SK-MEL-5 (cell line): ENCODE measurements at regions not wholly inside any gene's neighbourhood (a gene's known extent, or its start where the extent isn't known, plus 50 kb on each side); places are given as distances from the start of the nearest gene placed in this dataset.

ENCODE experiments used
- DNase-seq: peaks from one replicate; pipeline ENCODE4 v3.0.0-alpha.2; 2016; ENCODE audit warnings: low read depth, low spot score
- in situ Hi-C: cut with HindIII; loops from 2 replicates; pipeline ENCODE4 v1.10.0; 2016; ENCODE audit warnings: low sequenced_read_pairs, high pct_unique_total_duplicates, low pct_unique_long_range_greater_than_20kb

- in situ Hi-C loops = no loop called here
- no peak for DNase-seq
Observed at GRCh38 chr5:135227064-135228022, 171.7 kb downstream of the MACROH2A1 start.

- in situ Hi-C loops = no loop called here
- no peak for DNase-seq
Observed at GRCh38 chr5:135225856-135226560, 173.0 kb downstream of the MACROH2A1 start.

- in situ Hi-C loops = no loop called here
- no peak for DNase-seq
Observed at GRCh38 chr5:135223891-135224625, 175.0 kb downstream of the MACROH2A1 start.

- no peak for DNase-seq
Observed at GRCh38 chr5:135223404-135223803, 175.6 kb downstream of the MACROH2A1 start.

GRCh38 chr5:135222771-135223170, 176.3 kb downstream of the MACROH2A1 start:
- no peak for DNase-seq
- in situ Hi-C loops = no loop called here

More at GRCh38 chr5:135223404-135223803, 175.6 kb downstream of the MACROH2A1 start:
- in situ Hi-C loops = no loop called here

- no peak for DNase-seq
- in situ Hi-C loops = no loop called here
Observed at GRCh38 chr5:135222171-135222681, 176.8 kb downstream of the MACROH2A1 start.

- no peak for DNase-seq
- in situ Hi-C loops = no loop called here
Observed at GRCh38 chr5:135221696-135222095, 177.3 kb downstream of the MACROH2A1 start.

- no peak for DNase-seq
- in situ Hi-C loops = no loop called here
Observed at GRCh38 chr5:135221187-135221473, 177.9 kb downstream of the MACROH2A1 start.

- in situ Hi-C loops = no loop called here
- no peak for DNase-seq
Observed at GRCh38 chr5:135220394-135221186, 178.4 kb downstream of the MACROH2A1 start.

- in situ Hi-C loops = no loop called here
- no peak for DNase-seq
Observed at GRCh38 chr5:135219868-135220267, 179.2 kb downstream of the MACROH2A1 start.

GRCh38 chr5:135218790-135219568, 180.1 kb downstream of the MACROH2A1 start:
- no peak for DNase-seq
- in situ Hi-C loops = no loop called here

- in situ Hi-C loops = no loop called here
- DNase-seq = no peak
Observed at GRCh38 chr5:135218486-135218755, 180.6 kb downstream of the MACROH2A1 start.

GRCh38 chr5:135217669-135218485, 181.2 kb downstream of the MACROH2A1 start:
- peak; percentile 8 for DNase-seq
- in situ Hi-C loops = no loop called here

GRCh38 chr5:135216471-135217343, 182.3 kb downstream of the MACROH2A1 start:
- DNase-seq = no peak
- in situ Hi-C loops = no loop called here
